ENCODE measurements at regions not wholly inside any gene's neighbourhood (a gene's known extent, or its start where the extent isn't known, plus 50 kb on each side); places are given as distances from the start of the nearest gene placed in this dataset.

DNA sequence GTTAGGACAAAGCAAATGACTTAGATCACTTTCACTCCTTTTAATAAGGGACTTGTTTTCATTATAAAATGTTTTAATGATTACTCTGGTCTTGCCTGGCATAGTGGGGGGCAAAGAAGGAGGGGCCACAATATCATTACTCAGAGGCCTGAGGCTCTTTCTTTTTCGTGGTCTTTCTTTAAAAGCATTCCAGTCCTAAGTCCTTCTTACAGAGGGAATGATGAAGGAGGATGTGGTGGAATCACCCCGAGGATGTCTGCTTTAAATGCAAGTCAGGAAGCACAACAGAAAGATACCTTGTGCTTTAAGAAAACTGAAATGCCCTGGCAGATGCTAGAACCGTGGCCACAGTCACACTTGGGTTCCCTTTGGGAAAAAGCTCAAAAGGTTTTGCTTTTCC, 379.1 kb downstream of the INHBA start:
- H3K4me1 ChIP-seq: no peaks in the 10 kb centered on the region
- H3K27me3 ChIP-seq (replicated peaks in 1 of 7): no peaks in the 10 kb centered on the region
- 41 to 74% (median 59%) methylated on average over 3 of the region's 3 CpGs for WGBS, 5 donors
- TF ChIP-seq POLR2AphosphoS5 (IDR thresholded peaks at IDR 0.05) (no peak), CTCF (IDR thresholded peaks at IDR 0.05 in 8 of 11, conservative IDR thresholded peaks at IDR 0.05 in 3 of 11) (no peak), POLR2A (IDR thresholded peaks at IDR 0.05) (no peak)
- DNase-seq: no peak
- H3K9me3 ChIP-seq: peaks cover 0 to 4% (median 0%) of the 10 kb centered on the region in 8 donors
- intact Hi-C loops (cut with DNase I; ENCODE audit: low total_unique reads): no loop called here
- H3K27ac ChIP-seq: no peak overlapping the region
- no peak overlapping the region for H3K4me3 ChIP-seq
- no peaks in the 10 kb centered on the region for H3K36me3 ChIP-seq

DNA sequence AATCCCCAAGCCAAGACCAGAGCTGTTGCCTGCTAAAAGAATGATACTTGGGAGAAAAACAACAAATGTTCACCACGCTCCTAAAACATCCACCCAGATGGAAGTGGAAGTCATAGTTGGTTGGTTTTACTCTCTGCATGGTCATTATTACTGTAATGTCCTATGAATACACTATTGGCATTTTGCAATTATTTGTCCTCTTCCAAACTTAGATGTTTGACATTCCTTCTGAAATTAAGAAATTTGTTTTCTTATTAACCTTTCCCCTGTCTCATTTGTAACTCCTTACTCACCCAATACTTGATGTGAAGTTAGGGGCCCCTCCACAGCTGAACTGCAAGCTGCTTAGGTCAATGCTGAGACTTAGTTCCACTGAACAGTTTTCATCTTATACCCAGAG, 383.3 kb downstream of the INHBA start:
- Histone ChIP-seq H3K27me3 (replicated peaks in 1 of 7) (no peaks in the 10 kb centered on the region), H3K4me3 (no peak overlapping the region), H3K36me3 (no peaks in the 10 kb centered on the region), H3K9me3 (peaks cover 0 to 10% (median 0%) of the 10 kb centered on the region in 8 donors), H3K27ac (no peak overlapping the region), H3K4me1 (no peaks in the 10 kb centered on the region)
- 71 to 88% (median 86%) methylated on average over 1 of the region's 1 CpG for WGBS, 5 donors
- intact Hi-C loops (cut with DNase I; ENCODE audit: low total_unique reads): no loop called here
- TF ChIP-seq CTCF (IDR thresholded peaks at IDR 0.05 in 8 of 11, conservative IDR thresholded peaks at IDR 0.05 in 3 of 11): no peak
- TF ChIP-seq POLR2AphosphoS5 (IDR thresholded peaks at IDR 0.05): no peak
- TF ChIP-seq POLR2A (IDR thresholded peaks at IDR 0.05): no peak
- DNase-seq: no peak

GRCh38 chr7:41316410-41316809, 386.5 kb downstream of the INHBA start:
- 58 to 85% (median 67%) methylated on average over 6 of the region's 6 CpGs for WGBS, 5 donors
- no peaks in the 10 kb centered on the region for H3K4me1 ChIP-seq
- intact Hi-C loops (cut with DNase I; ENCODE audit: low total_unique reads): no loop called here

GRCh38 chr7:41315764-41316163, 387.1 kb downstream of the INHBA start:
- TF ChIP-seq POLR2A (IDR thresholded peaks at IDR 0.05): no peak
- 52 to 80% (median 60%) methylated on average over 4 of the region's 4 CpGs for WGBS, 5 donors
- DNase-seq: no peak
- no peak overlapping the region for H3K27ac ChIP-seq
- H3K36me3 ChIP-seq: no peaks in the 10 kb centered on the region
- peaks cover 0 to 10% (median 0%) of the 10 kb centered on the region in 8 donors for H3K9me3 ChIP-seq
- H3K27me3 ChIP-seq (replicated peaks in 1 of 7): no peaks in the 10 kb centered on the region
- H3K4me1 ChIP-seq: no peaks in the 10 kb centered on the region
- no peak overlapping the region for H3K4me3 ChIP-seq
- intact Hi-C loops (cut with DNase I; ENCODE audit: low total_unique reads): no loop called here

More at GRCh38 chr7:41316410-41316809, 386.5 kb downstream of the INHBA start:
- H3K27me3 ChIP-seq (replicated peaks in 1 of 7): no peaks in the 10 kb centered on the region
- no peak overlapping the region for H3K4me3 ChIP-seq
- DNase-seq: no peak
- no peak overlapping the region for H3K27ac ChIP-seq
- TF ChIP-seq POLR2A (IDR thresholded peaks at IDR 0.05) (no peak), CTCF (IDR thresholded peaks at IDR 0.05 in 8 of 11, conservative IDR thresholded peaks at IDR 0.05 in 3 of 11) (no peak), POLR2AphosphoS5 (IDR thresholded peaks at IDR 0.05) (no peak)
- H3K36me3 ChIP-seq: no peaks in the 10 kb centered on the region
- peaks cover 0 to 10% (median 0%) of the 10 kb centered on the region in 8 donors for H3K9me3 ChIP-seq

DNA sequence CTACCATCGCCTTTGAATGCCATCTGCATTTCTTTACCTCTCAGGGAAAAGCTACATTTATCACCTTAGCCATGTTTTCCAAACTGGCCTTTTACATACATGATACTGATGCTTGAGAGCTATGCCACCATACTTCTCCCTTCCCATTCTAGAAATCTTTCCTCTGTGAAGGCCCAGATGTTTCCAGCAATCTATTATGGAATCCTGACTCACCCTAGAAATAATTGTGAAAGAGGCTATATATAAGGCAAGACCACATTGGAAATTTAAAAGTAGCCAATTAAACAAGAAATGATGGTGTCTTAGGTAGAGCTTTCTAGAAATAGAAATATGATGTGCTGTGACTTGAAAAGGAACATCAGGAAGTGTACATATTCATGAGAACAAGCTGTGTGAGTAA, 389.7 kb downstream of the INHBA start:
- Histone ChIP-seq H3K4me1 (no peaks in the 10 kb centered on the region), H3K9me3 (no peaks in the 10 kb centered on the region), H3K4me3 (no peak overlapping the region), H3K36me3 (no peaks in the 10 kb centered on the region), H3K27ac (no peak overlapping the region), H3K27me3 (replicated peaks in 1 of 7) (no peaks in the 10 kb centered on the region)
- intact Hi-C loops (cut with DNase I; ENCODE audit: low total_unique reads): no loop called here
- 85 to 97% (median 94%) methylated on average over 1 of the region's 1 CpG for WGBS, 5 donors
- TF ChIP-seq CTCF (IDR thresholded peaks at IDR 0.05 in 8 of 11, conservative IDR thresholded peaks at IDR 0.05 in 3 of 11) (no peak), POLR2A (IDR thresholded peaks at IDR 0.05) (no peak), POLR2AphosphoS5 (IDR thresholded peaks at IDR 0.05) (no peak)
- DNase-seq: no peak
